Astrocyte of the cerebellum (primary cell): ENCODE measurements at regions not wholly inside any gene's neighbourhood (a gene's known extent, or its start where the extent isn't known, plus 50 kb on each side); places are given as distances from the start of the nearest gene placed in this dataset.
"Not testable (repeated sequence)": the region's sequence is repeated elsewhere in the genome, so short reads cannot be mapped to it uniquely, and the experiment has no call there.

ENCODE experiments used
- DNase-seq: peaks from one replicate; pipeline ENCODE4 v3.0.0-alpha.2; 2011; ENCODE audit warnings: low read depth
- H3K4me3 ChIP-seq: 2 replicates; pipeline ENCODE4 v1.5.1; 2011; ENCODE audit warnings: mild to moderate bottlenecking, low read depth, low read length, moderate library complexity
- CTCF ChIP-seq: IDR thresholded peaks from 2 replicates; pipeline ENCODE4 v1.5.1; 2012; ENCODE audit warnings: low read length, low read depth, moderate library complexity, mild to moderate bottlenecking; ENCODE audit errors: missing control alignments
- in situ Hi-C: cut with HindIII; loops from 2 replicates; pipeline ENCODE4 v1.10.0; 2017; ENCODE audit warnings: low sequenced_read_pairs

- no peak for TF ChIP-seq CTCF
- H3K4me3 ChIP-seq = no peak overlapping the region
- in situ Hi-C loops = no loop called here
- DNase-seq = no peak
These were observed 55.9 kb upstream of the USP9X start for GRCh38 chrX:41029332-41029731.

DNA sequence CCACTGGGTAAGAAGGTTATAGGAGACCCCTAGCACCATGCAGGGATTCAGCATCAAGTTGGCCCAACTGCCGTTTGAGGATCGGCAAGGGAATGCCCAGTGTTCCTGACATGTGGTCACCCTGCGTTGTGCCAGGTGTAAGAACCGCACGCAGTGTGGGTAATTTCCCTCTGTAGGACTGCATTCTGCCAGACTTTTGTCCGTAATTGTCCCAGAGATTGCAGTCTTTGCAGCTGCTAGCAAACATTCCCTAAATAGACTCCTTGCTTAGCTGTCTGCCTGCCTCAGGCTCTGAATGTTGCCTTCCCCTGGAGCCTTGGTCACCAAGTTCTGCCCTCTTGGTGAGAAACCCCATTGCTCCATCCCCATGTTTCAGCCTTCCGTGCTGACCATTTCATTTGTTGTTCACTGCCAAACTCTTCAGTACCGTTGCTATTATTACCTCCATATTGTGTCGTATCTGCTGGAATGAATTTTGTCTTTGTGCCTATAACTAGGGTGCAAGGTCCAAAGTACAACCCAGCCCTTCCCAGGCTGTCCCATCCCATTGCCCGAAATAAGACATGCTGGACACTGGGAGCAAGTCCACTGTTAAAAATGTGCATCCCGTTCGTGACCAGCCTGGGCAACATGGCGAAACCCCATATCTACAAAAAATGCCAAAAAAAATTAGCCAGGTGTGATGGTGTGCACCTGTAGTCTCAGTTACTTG is 53.8 kb upstream of the USP9X start:
- in situ Hi-C loops = no loop called here
- no peak overlapping the region for H3K4me3 ChIP-seq
- DNase-seq = no peak
- no peak for TF ChIP-seq CTCF

- no peak overlapping the region for H3K4me3 ChIP-seq
- no peak for TF ChIP-seq CTCF
- no peak for DNase-seq
- in situ Hi-C loops = no loop called here
These were observed 51.9 kb upstream of the USP9X start for GRCh38 chrX:41033299-41033698.

- H3K4me3 ChIP-seq, in situ Hi-C loops, DNase-seq: not testable (repeated sequence)
These were observed 50.3 kb upstream of the USP9X start for GRCh38 chrX:41034902-41035301.
